ENCODE measurements at regions not wholly inside any gene's neighbourhood (a gene's known extent, or its start where the extent isn't known, plus 50 kb on each side); places are given as distances from the start of the nearest gene placed in this dataset.

DNA sequence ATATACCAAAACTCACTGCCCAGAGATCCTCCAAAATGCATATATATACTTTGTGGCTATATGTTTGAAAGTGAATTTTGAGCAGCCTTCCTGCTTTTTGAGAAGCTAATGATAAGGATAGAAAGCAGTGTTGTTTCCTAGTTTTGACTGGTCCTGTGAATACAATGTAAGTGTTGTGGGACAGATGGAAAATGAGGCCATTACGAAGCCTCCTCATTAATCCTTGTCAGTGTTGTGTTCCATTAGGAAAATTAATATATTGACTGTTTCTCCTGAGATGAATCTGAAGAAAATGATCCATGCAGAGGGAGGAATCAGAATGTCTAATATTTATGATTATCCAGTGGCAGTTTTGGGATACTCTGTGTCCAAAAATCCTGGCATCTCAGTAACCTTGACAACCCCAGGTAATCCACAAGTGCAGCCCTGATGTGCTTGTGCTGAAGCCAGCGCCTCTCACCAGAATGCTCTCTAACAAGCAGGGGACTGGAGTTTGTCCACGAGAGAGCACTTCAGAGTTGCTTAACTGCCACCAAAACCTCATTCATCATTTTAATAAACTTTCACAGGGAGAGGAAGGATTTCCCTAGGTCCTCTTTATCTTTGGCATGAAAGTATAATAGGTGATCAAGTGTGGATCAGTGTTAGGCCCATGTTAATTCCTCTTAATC is 418.6 kb downstream of the CMPK2 start:
- intact Hi-C loops (cut with DNase I): no loop called here
- no peak for DNase-seq (ENCODE audit: low spot score)

DNA sequence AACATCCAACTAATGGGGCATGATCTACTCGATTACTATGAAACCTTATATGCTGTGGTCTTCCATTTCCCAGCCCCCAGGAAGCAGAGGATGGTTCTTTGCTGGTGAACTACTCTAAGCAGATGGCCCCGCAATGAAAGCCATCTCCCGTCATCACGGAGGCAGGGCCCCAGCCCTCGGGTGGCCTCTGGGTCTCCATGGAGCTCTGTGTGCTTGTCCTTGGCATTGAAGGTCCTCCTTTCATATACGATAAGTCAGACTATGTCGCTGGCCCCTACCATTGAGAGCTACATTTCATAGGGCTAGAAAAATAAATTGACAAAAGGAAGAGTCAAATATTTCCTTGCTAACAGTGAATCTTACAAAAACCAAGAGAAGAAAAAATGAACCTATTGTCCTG is 416.8 kb downstream of the CMPK2 start:
- no peak for DNase-seq (ENCODE audit: low spot score)
- intact Hi-C loops (cut with DNase I): no loop called here

- DNase-seq (ENCODE audit: low spot score): no peak
- intact Hi-C loops (cut with DNase I): no loop called here
These were observed 416.4 kb downstream of the CMPK2 start for GRCh38 chr2:6449343-6449742.

GRCh38 chr2:6452702-6453481 is 412.8 kb downstream of the CMPK2 start:
- intact Hi-C loops (cut with DNase I): no loop called here
- DNase-seq (ENCODE audit: low spot score): no peak

DNA sequence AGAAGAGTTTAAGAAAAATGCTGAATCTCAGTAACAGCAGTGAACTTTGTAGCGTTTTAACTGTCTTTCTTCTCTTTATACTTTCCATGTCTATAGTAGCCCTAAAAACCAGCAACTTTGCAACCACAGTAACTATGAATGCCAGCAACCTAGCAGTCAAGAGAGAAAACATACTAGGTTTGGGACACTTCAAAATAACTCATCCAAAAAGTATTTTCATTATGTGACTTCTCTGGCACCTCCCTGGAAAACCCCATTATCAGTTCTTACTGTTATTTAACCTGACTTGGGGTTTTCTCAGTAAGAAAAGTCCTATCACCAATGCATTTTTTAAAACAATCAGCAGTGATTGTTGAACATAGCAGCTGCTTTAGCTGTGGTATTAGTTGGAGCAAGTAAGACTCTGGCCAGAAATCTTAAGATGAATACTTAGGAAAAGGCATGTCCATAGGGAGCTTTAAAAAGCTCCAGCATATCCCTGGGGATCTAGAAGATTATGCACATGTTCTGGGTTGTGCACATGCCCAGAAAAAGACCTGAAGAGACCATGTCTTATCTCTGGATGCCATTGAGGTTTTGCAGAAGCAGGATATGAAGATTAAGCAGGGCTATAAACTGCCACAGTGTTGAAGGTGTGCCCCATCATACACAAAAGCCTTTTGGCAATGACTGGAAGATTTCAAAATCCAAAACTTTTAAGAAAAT is 411.3 kb downstream of the CMPK2 start:
- no peak for DNase-seq (ENCODE audit: low spot score)
- intact Hi-C loops (cut with DNase I): no loop called here

DNA sequence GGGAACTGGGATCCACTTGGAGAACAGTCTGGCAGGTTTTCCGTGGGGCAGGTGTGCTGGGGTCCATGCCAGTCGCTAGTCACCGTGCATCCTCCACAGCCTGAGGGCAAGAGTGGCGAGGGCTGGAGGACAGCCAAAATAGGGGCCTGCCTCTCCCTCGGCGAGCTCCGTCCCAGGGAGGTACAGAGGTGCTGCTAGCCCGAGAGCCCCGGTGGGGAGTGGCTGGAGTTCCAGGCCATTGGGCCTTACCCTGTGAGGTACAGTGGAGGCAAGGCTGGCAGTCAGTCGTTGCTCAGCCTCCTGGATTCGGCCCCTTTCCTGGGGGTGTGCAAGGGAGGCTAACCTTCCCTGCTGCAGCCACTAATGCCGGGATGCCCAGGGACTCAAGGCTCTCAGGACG is 406.6 kb downstream of the CMPK2 start:
- intact Hi-C loops (cut with DNase I): no loop called here
- no peak for DNase-seq (ENCODE audit: low spot score)

GRCh38 chr2:6470518-6470917 is 395.2 kb downstream of the CMPK2 start:
- intact Hi-C loops (cut with DNase I): no loop called here

DNA sequence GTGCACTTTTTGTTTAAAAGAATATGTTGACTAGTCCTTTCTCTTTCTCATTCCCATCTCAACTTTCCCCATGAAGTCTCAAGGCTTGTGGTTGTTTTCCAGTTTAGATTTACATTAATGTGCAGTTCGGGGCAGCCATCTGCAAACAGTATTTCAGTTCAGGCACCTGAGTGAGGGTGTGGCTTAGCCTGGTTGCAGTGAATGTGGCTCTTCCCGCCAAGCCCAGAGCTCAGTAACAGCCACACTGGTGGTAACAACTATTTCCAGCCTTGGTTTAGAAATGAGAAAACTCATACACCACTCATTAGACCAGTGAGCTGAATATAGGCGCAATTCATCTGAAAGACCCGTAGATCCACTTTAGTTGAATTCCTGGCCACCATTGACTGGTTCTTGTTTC is 394.3 kb downstream of the CMPK2 start:
- intact Hi-C loops (cut with DNase I): no loop called here
- no peak for DNase-seq (ENCODE audit: low spot score)

More at GRCh38 chr2:6470518-6470917, 395.2 kb downstream of the CMPK2 start:
- no peak for DNase-seq (ENCODE audit: low spot score)

DNA sequence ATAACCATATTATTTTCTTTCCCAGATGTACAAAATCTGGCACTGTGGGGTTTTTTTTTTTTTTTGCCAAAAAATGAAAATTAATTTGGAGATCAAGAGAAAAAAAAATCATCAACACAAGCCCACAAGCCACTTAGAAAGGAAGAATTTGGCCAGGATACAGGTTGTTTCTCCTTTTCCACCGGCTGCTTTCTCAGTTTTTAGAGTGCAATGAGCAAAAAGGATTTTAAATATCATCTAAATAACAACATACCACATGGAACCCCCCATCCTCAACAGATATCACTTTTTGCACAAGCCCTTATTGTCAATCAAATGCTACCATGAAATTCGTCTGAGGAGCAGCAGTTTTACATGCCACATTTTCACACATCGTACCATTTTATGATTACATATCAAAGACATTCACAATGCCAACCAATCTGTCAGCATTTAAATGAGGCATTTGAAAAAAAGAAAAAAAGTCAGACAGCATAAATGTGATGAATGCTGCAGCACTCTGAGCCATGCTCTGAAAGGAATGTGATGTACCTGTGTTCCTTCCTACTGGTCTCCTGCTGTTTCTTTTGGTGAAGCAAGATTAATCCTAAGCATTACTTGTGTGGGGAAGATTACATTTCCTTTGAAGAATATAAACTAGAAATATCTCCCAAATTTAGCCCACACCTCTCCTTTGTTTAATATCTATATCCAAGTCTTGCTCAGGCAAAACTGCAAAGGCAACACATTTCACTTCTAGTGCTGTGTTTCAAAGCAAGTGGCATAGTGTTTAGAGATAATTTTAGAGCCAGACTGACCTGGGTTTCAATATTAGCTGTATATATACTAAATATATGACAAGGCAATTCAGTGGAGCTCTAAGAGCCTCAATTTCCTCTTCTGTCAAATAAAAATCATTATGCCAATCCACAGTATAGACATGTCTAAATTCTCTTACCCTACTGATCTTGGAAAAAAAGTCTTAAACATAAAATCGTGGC is 391.3 kb downstream of the CMPK2 start:
- DNase-seq (ENCODE audit: low spot score): no peak
- intact Hi-C loops (cut with DNase I): no loop called here

- intact Hi-C loops (cut with DNase I): no loop called here
These were observed 390.4 kb downstream of the CMPK2 start for GRCh38 chr2:6475155-6475940.

DNA sequence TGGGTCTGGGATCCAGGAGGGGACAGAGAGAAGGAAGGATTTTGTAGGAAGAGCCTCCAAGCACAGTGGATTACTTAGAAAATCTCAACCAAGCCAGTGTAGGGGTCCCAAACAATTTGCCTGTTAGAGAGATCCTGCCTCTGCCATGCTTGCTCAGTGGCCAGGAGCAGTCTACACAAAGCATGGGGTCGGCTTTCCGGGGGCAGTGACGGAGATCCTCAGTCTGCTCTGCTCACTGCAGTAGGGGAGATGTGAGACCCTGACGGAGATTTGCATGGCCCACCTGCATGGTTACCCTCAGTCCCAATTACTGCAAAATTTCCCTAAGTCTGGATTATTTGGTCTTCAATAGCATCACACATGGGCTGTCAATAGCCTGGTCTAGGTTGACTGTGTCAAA is 385.2 kb downstream of the CMPK2 start:
- DNase-seq (ENCODE audit: low spot score): no peak
- intact Hi-C loops (cut with DNase I): no loop called here

More at GRCh38 chr2:6475155-6475940, 390.4 kb downstream of the CMPK2 start:
- DNase-seq (ENCODE audit: low spot score): no peak

DNA sequence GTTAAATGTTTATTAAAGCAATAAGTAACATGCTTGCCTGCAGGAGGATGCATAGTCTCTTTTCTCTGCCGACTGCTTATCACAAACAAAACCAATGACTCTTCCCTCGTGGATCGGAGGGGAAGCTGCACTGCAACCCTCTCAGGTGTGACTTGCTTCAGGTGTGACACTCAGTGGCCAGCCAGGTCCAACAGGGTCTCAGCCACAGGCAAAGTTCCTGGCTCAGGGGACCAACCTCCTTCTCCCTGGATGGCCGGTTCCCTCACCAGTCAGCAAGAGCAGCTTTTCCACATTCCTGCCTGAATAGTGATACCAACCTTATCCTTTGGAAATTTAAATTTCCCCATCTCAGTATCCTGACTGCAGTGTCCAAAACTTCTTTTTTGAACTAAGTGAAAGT is 383.5 kb downstream of the CMPK2 start:
- intact Hi-C loops (cut with DNase I): no loop called here
- DNase-seq (ENCODE audit: low spot score): no peak

- DNase-seq (ENCODE audit: low spot score): no peak
- intact Hi-C loops (cut with DNase I): no loop called here
These were observed 377.9 kb downstream of the CMPK2 start for GRCh38 chr2:6487765-6488164.

- DNase-seq (ENCODE audit: low spot score): no peak
- intact Hi-C loops (cut with DNase I): no loop called here
These were observed 373.1 kb downstream of the CMPK2 start for GRCh38 chr2:6492573-6492972.

GRCh38 chr2:6493266-6493665 is 372.4 kb downstream of the CMPK2 start:
- no peak for DNase-seq (ENCODE audit: low spot score)
- intact Hi-C loops (cut with DNase I): no loop called here

- intact Hi-C loops (cut with DNase I): no loop called here
These were observed 372.0 kb downstream of the CMPK2 start for GRCh38 chr2:6493669-6494068.

GRCh38 chr2:6495466-6495865 is 370.2 kb downstream of the CMPK2 start:
- intact Hi-C loops (cut with DNase I): no loop called here
- DNase-seq (ENCODE audit: low spot score): no peak

More at GRCh38 chr2:6493669-6494068, 372.0 kb downstream of the CMPK2 start:
- DNase-seq (ENCODE audit: low spot score): no peak

DNA sequence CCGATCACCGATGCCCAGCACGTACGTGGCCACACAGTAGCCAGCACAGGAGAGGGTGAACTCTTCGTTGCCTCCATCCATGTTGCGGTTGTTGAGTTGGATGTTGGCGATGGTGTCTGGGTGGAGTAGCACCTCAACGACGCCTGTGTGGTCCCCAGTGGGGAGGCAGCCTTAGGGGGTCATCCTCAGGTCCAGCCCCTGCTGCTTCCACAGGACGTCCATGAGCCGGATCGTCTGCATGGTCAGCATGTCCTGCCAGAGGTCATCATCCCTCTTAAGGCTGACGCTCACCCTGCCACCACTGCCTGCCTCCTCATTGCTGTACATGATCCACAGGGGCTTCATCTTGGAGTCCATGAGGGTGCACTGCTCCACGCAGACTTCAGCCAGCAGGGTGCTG is 369.3 kb downstream of the CMPK2 start:
- intact Hi-C loops (cut with DNase I): no loop called here
- no peak for DNase-seq (ENCODE audit: low spot score)

DNA sequence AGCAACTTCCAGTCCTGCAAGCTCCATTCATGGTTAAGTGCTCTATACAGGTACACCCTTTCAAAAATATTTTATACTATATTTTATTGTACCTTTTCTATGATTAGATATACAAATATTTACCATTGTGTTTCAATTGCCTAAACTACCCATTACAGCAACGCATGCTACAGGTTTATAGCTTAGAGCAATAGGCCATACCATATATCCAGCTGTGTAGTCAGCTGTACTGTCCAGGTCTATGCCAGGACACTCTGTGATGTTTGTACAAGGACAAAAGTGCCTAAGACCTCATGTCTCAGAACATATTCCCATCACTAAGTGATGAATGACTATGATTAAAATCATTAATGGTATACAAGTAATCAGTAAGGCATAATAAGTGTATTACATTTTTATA is 368.7 kb downstream of the CMPK2 start:
- DNase-seq (ENCODE audit: low spot score): no peak
- intact Hi-C loops (cut with DNase I): no loop called here

All from posterior vena cava (tissue), 2 donors.